Neural progenitor cell (in vitro differentiated cells): ENCODE measurements at regions not wholly inside any gene's neighbourhood (a gene's known extent, or its start where the extent isn't known, plus 50 kb on each side); places are given as distances from the start of the nearest gene placed in this dataset.

ENCODE experiments used
- EZH2 ChIP-seq: fragments of 200-600 bp; sonication (generic); IDR thresholded peaks from 2 replicates; pipeline ENCODE4 v1.6.1; 2017; ENCODE audit warnings: antibody characterized with exemption, mild to moderate bottlenecking, moderate library complexity
- EZH2phosphoT487 ChIP-seq: fragments of 200-600 bp; sonication (generic); IDR thresholded peaks from 2 replicates; pipeline ENCODE4 v1.6.1; 2017; ENCODE audit warnings: antibody characterized with exemption
- TF ChIP-seq, protein P1 (sequence below): fragments of 200-600 bp; sonication (generic); IDR thresholded peaks from 2 replicates; pipeline ENCODE4 v1.5.1; 2017; ENCODE audit warnings: antibody characterized with exemption, mild to moderate bottlenecking

DNA sequence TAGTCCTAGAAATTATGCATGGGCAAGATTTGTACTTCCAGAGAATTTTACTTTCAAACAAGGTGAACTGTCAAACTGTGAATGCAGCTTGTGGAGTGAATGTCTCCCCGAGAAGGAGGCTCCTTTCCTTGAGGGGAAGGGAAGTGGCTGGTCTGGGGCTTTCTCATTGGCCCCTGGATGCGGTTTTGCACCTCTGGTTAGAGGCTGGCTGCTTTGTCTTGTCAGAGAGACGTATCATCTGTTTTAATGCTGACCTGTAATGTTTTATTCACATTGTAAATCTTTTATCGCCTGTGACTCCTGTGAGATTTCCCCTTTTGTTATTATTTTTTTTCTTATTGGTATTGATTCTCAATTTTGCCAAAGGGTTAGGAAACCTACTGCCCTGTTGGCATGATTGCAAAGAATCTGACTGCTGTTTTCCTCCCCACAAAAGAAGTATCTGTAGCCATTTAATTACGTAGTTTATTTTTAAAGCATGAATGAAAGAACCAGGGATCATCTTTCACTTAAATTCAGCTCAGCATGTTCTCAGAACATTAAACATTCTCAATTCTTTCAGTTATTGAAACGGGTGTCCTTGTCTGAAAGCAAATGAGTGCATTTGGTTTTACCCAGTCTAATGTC lies 238.3 kb upstream of the NFE2L3 start:
- TF ChIP-seq EZH2 (no peak), EZH2phosphoT487 (no peak)
- TF ChIP-seq, protein P1, sequence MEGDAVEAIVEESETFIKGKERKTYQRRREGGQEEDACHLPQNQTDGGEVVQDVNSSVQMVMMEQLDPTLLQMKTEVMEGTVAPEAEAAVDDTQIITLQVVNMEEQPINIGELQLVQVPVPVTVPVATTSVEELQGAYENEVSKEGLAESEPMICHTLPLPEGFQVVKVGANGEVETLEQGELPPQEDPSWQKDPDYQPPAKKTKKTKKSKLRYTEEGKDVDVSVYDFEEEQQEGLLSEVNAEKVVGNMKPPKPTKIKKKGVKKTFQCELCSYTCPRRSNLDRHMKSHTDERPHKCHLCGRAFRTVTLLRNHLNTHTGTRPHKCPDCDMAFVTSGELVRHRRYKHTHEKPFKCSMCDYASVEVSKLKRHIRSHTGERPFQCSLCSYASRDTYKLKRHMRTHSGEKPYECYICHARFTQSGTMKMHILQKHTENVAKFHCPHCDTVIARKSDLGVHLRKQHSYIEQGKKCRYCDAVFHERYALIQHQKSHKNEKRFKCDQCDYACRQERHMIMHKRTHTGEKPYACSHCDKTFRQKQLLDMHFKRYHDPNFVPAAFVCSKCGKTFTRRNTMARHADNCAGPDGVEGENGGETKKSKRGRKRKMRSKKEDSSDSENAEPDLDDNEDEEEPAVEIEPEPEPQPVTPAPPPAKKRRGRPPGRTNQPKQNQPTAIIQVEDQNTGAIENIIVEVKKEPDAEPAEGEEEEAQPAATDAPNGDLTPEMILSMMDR: no peak
